ENCODE measurements at regions not wholly inside any gene's neighbourhood (a gene's known extent, or its start where the extent isn't known, plus 50 kb on each side); places are given as distances from the start of the nearest gene placed in this dataset.

DNA sequence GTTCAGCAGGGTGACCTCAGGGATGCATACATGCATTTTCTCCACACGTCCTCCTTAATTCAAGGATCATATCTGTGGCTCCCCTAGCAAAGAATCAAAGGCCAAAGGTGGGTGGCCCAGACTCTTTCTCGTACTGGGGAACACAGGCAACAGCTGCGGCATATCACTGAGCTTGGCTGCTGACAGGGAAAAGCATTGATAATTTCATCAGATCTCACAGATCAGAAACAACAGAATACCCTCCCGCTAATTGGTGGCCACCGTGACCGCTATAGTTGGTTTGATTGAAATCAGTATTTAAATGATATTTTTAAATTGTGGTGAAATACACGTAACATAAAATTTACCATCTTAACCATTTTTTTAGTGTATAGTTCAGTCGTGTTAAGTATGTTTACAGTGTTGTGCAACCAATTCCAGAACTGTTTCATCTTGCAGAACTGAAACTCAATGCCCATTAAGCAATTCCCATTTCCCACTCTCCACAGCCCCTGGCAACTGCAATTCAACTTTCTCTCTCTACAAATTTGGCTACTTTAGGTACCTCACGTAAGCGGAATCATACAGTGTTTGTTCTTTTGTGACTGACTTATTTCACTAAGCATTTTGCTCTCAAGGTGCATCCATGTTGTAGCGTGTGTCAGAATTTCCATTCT, 74.7 kb upstream of the TMEM170B start (continued):
- TF ChIP-seq RFX5 (IDR thresholded peaks at IDR 0.05; ENCODE audit: low read length): no peak

DNA sequence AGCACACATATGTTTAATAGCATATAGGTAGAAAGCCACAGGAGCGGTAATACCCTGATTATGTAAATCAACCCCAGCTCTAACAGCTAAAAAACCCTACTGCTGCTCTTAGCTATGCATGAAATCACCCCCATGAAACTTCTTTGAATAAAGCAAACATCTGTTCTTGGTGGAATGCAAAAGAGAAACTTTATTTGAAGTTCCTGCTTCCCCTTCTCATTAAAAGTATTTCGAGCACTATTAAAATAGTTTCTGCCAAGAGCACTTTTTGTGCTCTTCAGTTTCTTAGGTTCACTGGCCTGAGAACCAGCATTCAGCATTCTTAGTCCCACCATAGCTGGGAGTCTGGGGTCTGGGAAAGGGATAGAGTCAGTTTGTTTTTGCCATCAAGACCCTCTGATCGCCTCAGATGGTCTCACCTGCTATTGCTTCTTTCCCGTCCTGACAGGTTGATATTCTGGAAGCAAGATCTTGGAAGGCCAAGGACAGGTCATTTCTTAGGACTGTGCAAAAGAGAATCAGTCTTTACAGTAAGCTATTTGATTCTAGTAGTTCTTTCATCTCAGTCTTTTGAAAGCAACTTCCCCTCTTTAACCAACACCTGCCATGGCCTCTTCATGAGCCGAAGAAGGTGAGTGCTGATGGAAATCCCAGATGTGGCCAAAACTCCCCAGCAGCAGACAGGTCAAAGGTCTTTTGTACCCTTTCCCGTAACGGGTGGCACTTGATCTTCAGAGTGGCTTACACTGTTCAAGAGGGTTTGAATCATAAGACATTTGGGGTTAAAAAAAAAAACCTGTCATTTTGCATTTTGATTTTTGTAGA, 76.5 kb upstream of the TMEM170B start:
- Histone ChIP-seq H3K9ac (no peak overlapping the region), H3K27me3 (ENCODE audit: insufficient read depth) (no peaks in the 10 kb centered on the region), H3K9me3 (no peaks in the 10 kb centered on the region), H4K20me1 (ENCODE audit: insufficient read depth) (no peaks in the 10 kb centered on the region), H3K4me3 (ENCODE audit: low read depth in 2 of 2, low read length in 1 of 2) (no peak overlapping the region), H3K9me2 (no peaks in the 10 kb centered on the region), H3F3A (replicated peaks; ENCODE audit: insufficient read depth) (no peaks in the 10 kb centered on the region), H3K79me2 (ENCODE audit: insufficient read depth) (no peaks in the 10 kb centered on the region), H3K36me3 (replicated peaks in 1 of 2; ENCODE audit: control insufficient read depth in 1 of 2, insufficient read depth in 2 of 2, low read length in 1 of 2) (no peaks in the 10 kb centered on the region), H3K27ac (ENCODE audit: low read depth in 2 of 2, low read length in 1 of 2) (no peak overlapping the region), H3K4me2 (no peak overlapping the region), H3K4me1 (ENCODE audit: control insufficient read depth in 1 of 2, insufficient read depth in 2 of 2, low read depth in 1 of 2, low read length in 1 of 2) (no peaks in the 10 kb centered on the region; a peak in 1 of 4 replicates), H2AFZ (ENCODE audit: low read depth) (no peak overlapping the region)
- POLR2A ChIA-PET: no interaction called here
- TF ChIP-seq PBX3 (IDR thresholded peaks at IDR 0.05): no peak
- no peak for TF ChIP-seq SIN3A (IDR thresholded peaks at IDR 0.05; ENCODE audit: borderline replicate concordance, low read depth, low read length)
- no peak for TF ChIP-seq NRF1 (IDR thresholded peaks at IDR 0.05; ENCODE audit: low read depth, low read length)
- TF ChIP-seq TCF12 (IDR thresholded peaks at IDR 0.05): no peak
- no peak for TF ChIP-seq REST (IDR thresholded peaks at IDR 0.05; ENCODE audit: low read depth, low read length)
- TF ChIP-seq RXRA (IDR thresholded peaks at IDR 0.05; ENCODE audit: borderline replicate concordance, low read depth): no peak
- no peak for TF ChIP-seq YY1 (IDR thresholded peaks at IDR 0.05; ENCODE audit: low read depth)
- WGBS (ENCODE audit: low lambda C conversion rate): 73% methylated on average over 7 of the region's 7 CpGs
- CTCF ChIA-PET: interaction anchor here (0.9 to 1.1 kb wide), 2 partner anchors 25 to 35 kb away, joined by 3 to 7 read pairs; no protein-coding TSS in a partner anchor
- no peak for DNase-seq
